ENCODE measurements at regions not wholly inside any gene's neighbourhood (a gene's known extent, or its start where the extent isn't known, plus 50 kb on each side); places are given as distances from the start of the nearest gene placed in this dataset.

- no peak for TF ChIP-seq HSF1 (IDR thresholded peaks at IDR 0.05; ENCODE audit: low read depth, low read length)
- TF ChIP-seq USF2 (IDR thresholded peaks at IDR 0.05; ENCODE audit: borderline replicate concordance, low read depth, low read length): no peak
- no peak for TF ChIP-seq PAX5 (IDR thresholded peaks at IDR 0.05; ENCODE audit: borderline replicate concordance, low read depth, low read length)
- no peak for TF ChIP-seq ESRRA (IDR thresholded peaks at IDR 0.05; ENCODE audit: low read length)
- TF ChIP-seq MTA2 (IDR thresholded peaks at IDR 0.05; ENCODE audit: low read depth): no peak
- no peak for TF ChIP-seq CBFB (IDR thresholded peaks at IDR 0.05; ENCODE audit: low read depth)
Observed at GRCh38 chr4:162498168-162498567, 334.4 kb upstream of the FSTL5 start (continued).

GRCh38 chr4:162497564-162498167 is 333.9 kb upstream of the FSTL5 start:
- POLR2A ChIA-PET: no interaction called here
- no peak overlapping the region for H3K9ac ChIP-seq (ENCODE audit: control insufficient read depth, insufficient read depth, low read length)
- H3K79me2 ChIP-seq (ENCODE audit: control insufficient read depth, insufficient read depth, low read length): no peaks in the 10 kb centered on the region
- no peak overlapping the region for H3K4me3 ChIP-seq
- no peaks in the 10 kb centered on the region for H3K9me3 ChIP-seq (replicated peaks; ENCODE audit: control insufficient read depth, insufficient read depth, low read length)
- H2AFZ ChIP-seq (ENCODE audit: control insufficient read depth, low read depth, low read length): no peak overlapping the region
- H3K27me3 ChIP-seq (replicated peaks in 1 of 2; ENCODE audit: control insufficient read depth in 2 of 2, insufficient read depth in 2 of 2, low read length in 1 of 2): no peaks in the 10 kb centered on the region
- SMC1A ChIA-PET (ENCODE audit: uncharacterized antibody, unreplicated experiment): interaction anchor here (0.6 to 1.7 kb wide), 17 partner anchors 15 to 1526 kb away, joined by 3 to 13 read pairs (median 3); no protein-coding TSS in a partner anchor
- no peaks in the 10 kb centered on the region for H3K4me1 ChIP-seq (ENCODE audit: control insufficient read depth, insufficient read depth, low read length)
- ATAC-seq: peak; percentile 85
- BruUV-seq (replicated peaks): no TSS peak
- WGBS (ENCODE audit: insufficient coverage, insufficient replicate concordance, low lambda C conversion rate, missing lambda C conversion rate): 10% methylated on average over 5 of the region's 5 CpGs
- no peaks in the 10 kb centered on the region for H4K20me1 ChIP-seq (ENCODE audit: control insufficient read depth, insufficient read depth)
- peak; percentile 78 for FAIRE-seq
- H3K36me3 ChIP-seq (ENCODE audit: control insufficient read depth in 2 of 2, insufficient read depth in 2 of 2, low read length in 1 of 2): no peaks in the 10 kb centered on the region
- RAD21 ChIA-PET (ENCODE audit: unreplicated experiment): interaction anchor here (0.7 to 2.3 kb wide), 6 partner anchors 12 to 540 kb away, joined by 3 to 7 read pairs (median 4); no protein-coding TSS in a partner anchor
- CTCF ChIA-PET: interaction anchor here (0.5 to 3.6 kb wide), 31 partner anchors 10 to 1187 kb away, joined by 3 to 25 read pairs (median 3); no protein-coding TSS in a partner anchor
- in situ Hi-C loops (cut with MboI): loop anchor here (10.0 kb wide), 2 partner anchors 537 to 1047 kb away; no protein-coding TSS in a partner anchor
- DNase-seq (ENCODE audit: low read depth, low spot score): no peak
- no peak overlapping the region for H3K27ac ChIP-seq (ENCODE audit: control insufficient read depth, insufficient read depth)
- intact Hi-C loops (cut with micrococcal nuclease; ENCODE audit: unreplicated experiment): loop anchor here (1.0 to 5.0 kb wide), 5 partner anchors 460 to 1051 kb away; partner anchors contain the start of gene NPY1R
- H3K4me2 ChIP-seq (ENCODE audit: control insufficient read depth, insufficient read depth): no peak overlapping the region
- TF ChIP-seq ZBTB40 (IDR thresholded peaks at IDR 0.05; ENCODE audit: borderline replicate concordance) (no peak), YY1 (IDR thresholded peaks at IDR 0.05; ENCODE audit: low read depth, low read length) (peak; percentile 53; the same call in 1 of the 2 replicates), BCLAF1 (IDR thresholded peaks at IDR 0.05) (no peak), CHD1 (IDR thresholded peaks at IDR 0.05; ENCODE audit: low read depth, low read length) (no peak), BCL11A (IDR thresholded peaks at IDR 0.05; ENCODE audit: low read depth, low read length) (no peak), EGR1 (IDR thresholded peaks at IDR 0.05; ENCODE audit: borderline replicate concordance in 1 of 2, low read depth in 2 of 2, low read length in 2 of 2) (no peak), TCF12 (IDR thresholded peaks at IDR 0.05; ENCODE audit: low read depth, low read length) (no peak)

All from GM12878 (cell line).